ENCODE measurements at regions not wholly inside any gene's neighbourhood (a gene's known extent, or its start where the extent isn't known, plus 50 kb on each side); places are given as distances from the start of the nearest gene placed in this dataset.
"Not testable (repeated sequence)": the region's sequence is repeated elsewhere in the genome, so short reads cannot be mapped to it uniquely, and the experiment has no call there.

DNA sequence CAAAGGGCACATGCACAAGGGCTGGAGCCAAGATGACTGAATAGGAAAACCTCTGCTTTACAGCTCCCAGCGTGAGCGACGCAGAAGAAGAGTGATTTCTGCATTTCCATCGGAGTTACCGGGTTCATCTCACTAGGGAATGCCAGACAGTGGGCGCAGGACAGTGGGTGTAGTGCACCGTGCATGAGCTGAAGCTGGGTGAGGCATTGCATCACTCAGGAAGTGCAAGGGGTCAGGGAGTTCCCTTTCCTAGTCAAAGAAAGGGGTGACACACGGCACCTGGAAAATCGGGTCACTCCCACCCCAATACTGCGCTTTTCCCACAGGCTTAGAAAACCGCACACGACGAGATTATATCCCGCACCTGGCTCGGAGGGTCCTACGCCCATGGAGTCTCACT is 64.5 kb upstream of the HTR1E start:
- no CpG with 5 or more reads among the region's 16 CpGs for WGBS (ENCODE audit: extremely low coverage, insufficient read length, low lambda C conversion rate)
- Mint-ChIP-seq H3K27ac (peak overlapping the region in 1 of 3 experiments; percentile 52; a peak in 1 of 7 replicates), H3K9me3 (peaks cover 49 to 51% of the 10 kb centered on the region in 2 experiments), H3K36me3 (ENCODE audit: insufficient read depth in 1 of 3, low read depth in 3 of 3) (peaks cover 8 to 11% (median 10%) of the 10 kb centered on the region in 3 experiments; a peak in 4 of 7 replicates)
- not testable (repeated sequence) for H2AFZ ChIP-seq (ENCODE audit: low read length); H2AK5ac ChIP-seq (ENCODE audit: insufficient read length, low read length); H2BK20ac ChIP-seq (ENCODE audit: low read depth, low read length, poor library complexity, severe bottlenecking); H3K9me3 ChIP-seq (ENCODE audit: control insufficient read depth, low read depth, low read length); H3K27me3 Mint-ChIP-seq (ENCODE audit: low read depth); H4K5ac ChIP-seq (ENCODE audit: insufficient read length, low read depth, low read length); H3K23me2 ChIP-seq (ENCODE audit: insufficient read length, low read depth, low read length, poor library complexity, severe bottlenecking); H3K14ac ChIP-seq (ENCODE audit: insufficient read depth, low read length); H3K18ac ChIP-seq (ENCODE audit: insufficient read length, low read depth, low read length); H3K27ac ChIP-seq (ENCODE audit: insufficient read length, low read depth, low read length); H3K27me3 ChIP-seq (ENCODE audit: insufficient read depth, low read length); H3K4me1 Mint-ChIP-seq; H2BK15ac ChIP-seq (ENCODE audit: low read depth, low read length); H3K9ac ChIP-seq (ENCODE audit: extremely low read depth, insufficient read length, low read length); H3K4me3 Mint-ChIP-seq; H4K8ac ChIP-seq (replicated peaks; ENCODE audit: insufficient read length, low read depth, low read length); H3K79me1 ChIP-seq (ENCODE audit: insufficient read depth, low read depth, low read length, poor library complexity, severe bottlenecking); H3K4me1 ChIP-seq (ENCODE audit: insufficient read depth, low read length); H4K20me1 ChIP-seq (ENCODE audit: control insufficient read depth, insufficient read depth, insufficient read length); H3T11ph ChIP-seq (ENCODE audit: low read length); H4K91ac ChIP-seq (ENCODE audit: insufficient read length, low read depth, low read length); H3K4ac ChIP-seq (ENCODE audit: low read depth, low read length); DNase-seq; H3K79me2 ChIP-seq (ENCODE audit: insufficient read depth, low read length); H3K56ac ChIP-seq (ENCODE audit: insufficient read length, low read depth, low read length); H3K23ac ChIP-seq (ENCODE audit: insufficient read length, low read depth, low read length); H2BK12ac ChIP-seq (ENCODE audit: insufficient read length, low read depth, low read length); H2BK120ac ChIP-seq (ENCODE audit: low read depth, low read length, poor library complexity, severe bottlenecking); H2BK5ac ChIP-seq (ENCODE audit: insufficient read length, low read length); H3K4me2 ChIP-seq (ENCODE audit: insufficient read depth, insufficient read length, low read length)
